ENCODE measurements at regions not wholly inside any gene's neighbourhood (a gene's known extent, or its start where the extent isn't known, plus 50 kb on each side); places are given as distances from the start of the nearest gene placed in this dataset.
A peak's percentile ranks its signal among the peaks of the same experiment; 100 is the strongest.

DNA sequence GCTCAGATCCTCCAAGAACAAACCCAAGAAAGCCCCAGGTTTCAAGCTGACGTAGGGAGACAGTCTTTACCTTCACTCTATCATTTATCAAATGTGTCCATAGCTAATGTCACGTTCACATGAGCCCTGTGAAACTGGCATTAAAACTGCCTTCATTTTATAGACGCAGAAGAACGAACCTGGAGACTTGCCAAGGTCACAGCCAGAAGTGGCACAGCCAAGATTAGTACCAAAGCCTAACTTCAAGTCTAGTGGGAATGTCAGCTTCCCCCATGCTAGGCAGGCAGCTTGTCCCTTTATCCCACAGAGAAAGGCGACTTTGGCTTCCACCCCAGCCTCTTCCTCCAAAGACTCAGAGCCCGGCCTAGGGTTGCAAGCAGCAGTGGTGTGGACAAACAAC is 517.2 kb downstream of the SHQ1 start:
- intact Hi-C loops (cut with micrococcal nuclease), result no loop called here
- Histone ChIP-seq H3K36me3 (no peaks in the 10 kb centered on the region), H3K4me1 (peaks cover 42% of the 10 kb centered on the region), H3K27ac (replicated peaks) (no peak overlapping the region), H3K9me3 (replicated peaks) (no peaks in the 10 kb centered on the region), H3K4me3 (no peak overlapping the region), H3K27me3 (ENCODE audit: low read depth) (no peaks in the 10 kb centered on the region)
- TF ChIP-seq, protein P1, sequence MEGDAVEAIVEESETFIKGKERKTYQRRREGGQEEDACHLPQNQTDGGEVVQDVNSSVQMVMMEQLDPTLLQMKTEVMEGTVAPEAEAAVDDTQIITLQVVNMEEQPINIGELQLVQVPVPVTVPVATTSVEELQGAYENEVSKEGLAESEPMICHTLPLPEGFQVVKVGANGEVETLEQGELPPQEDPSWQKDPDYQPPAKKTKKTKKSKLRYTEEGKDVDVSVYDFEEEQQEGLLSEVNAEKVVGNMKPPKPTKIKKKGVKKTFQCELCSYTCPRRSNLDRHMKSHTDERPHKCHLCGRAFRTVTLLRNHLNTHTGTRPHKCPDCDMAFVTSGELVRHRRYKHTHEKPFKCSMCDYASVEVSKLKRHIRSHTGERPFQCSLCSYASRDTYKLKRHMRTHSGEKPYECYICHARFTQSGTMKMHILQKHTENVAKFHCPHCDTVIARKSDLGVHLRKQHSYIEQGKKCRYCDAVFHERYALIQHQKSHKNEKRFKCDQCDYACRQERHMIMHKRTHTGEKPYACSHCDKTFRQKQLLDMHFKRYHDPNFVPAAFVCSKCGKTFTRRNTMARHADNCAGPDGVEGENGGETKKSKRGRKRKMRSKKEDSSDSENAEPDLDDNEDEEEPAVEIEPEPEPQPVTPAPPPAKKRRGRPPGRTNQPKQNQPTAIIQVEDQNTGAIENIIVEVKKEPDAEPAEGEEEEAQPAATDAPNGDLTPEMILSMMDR (IDR thresholded peaks at IDR 0.05; ENCODE audit: borderline replicate concordance), result no peak
- no peak for DNase-seq

DNA sequence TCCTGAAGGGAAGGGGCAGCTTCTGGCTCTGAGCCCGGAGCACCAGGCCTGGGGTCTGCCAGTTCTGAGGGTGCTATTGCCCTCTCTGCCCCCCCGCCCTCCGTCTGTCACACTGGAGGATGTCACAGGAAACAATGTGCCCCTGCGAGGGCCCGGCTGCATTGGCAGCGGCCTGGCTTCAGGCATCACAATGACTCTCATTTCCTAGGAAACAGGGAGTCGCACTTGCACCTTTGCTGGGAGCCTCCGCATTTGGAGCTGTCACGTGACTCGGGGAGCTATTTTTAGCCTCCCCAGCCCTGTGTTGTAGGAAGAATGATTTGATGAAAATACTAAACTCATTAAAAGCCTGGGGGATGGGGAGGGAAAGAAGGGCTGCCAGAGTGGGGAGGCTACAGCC is 518.9 kb downstream of the SHQ1 start:
- Histone ChIP-seq H3K4me1 (peaks cover 31% of the 10 kb centered on the region), H3K27me3 (ENCODE audit: low read depth) (no peaks in the 10 kb centered on the region), H3K9me3 (replicated peaks) (no peaks in the 10 kb centered on the region), H3K27ac (replicated peaks) (no peak overlapping the region), H3K4me3 (no peak overlapping the region), H3K36me3 (no peaks in the 10 kb centered on the region)
- intact Hi-C loops (cut with micrococcal nuclease), result no loop called here
- TF ChIP-seq, protein P1 (IDR thresholded peaks at IDR 0.05; ENCODE audit: borderline replicate concordance), result no peak
- DNase-seq, result peak; percentile 46

DNA sequence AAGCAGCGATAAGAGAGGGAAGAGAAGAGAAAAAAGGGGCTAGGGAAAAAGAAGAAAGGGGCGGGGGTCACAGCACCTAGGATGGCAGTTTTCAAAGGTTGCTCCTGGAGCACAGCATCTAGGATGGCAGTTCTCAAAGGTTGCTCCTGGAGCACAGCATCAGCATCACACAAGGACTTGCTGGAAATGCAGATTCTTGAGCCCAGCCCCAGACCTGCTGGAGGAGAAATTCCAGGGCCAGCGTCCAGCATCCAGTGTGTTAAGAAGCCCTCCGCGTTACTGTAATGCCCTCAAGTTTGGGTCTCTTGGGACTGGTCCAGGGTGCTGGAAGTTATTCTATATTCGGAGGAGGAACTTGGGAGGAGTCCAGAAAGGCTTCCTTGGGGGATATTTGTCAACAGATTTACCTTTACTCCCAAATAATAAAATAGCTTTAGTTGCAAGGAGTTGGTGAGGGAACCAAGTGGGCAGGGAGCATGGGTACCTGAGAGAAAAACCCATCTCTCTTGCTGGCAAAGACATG is 519.4 kb downstream of the SHQ1 start:
- Histone ChIP-seq H3K4me1 (peaks cover 31% of the 10 kb centered on the region), H3K27me3 (ENCODE audit: low read depth) (no peaks in the 10 kb centered on the region), H3K4me3 (no peak overlapping the region), H3K36me3 (no peaks in the 10 kb centered on the region), H3K9me3 (replicated peaks) (no peaks in the 10 kb centered on the region), H3K27ac (replicated peaks) (no peak overlapping the region)
- intact Hi-C loops (cut with micrococcal nuclease), result no loop called here
- no peak for DNase-seq
- TF ChIP-seq, protein P1 (IDR thresholded peaks at IDR 0.05; ENCODE audit: borderline replicate concordance), result no peak

DNA sequence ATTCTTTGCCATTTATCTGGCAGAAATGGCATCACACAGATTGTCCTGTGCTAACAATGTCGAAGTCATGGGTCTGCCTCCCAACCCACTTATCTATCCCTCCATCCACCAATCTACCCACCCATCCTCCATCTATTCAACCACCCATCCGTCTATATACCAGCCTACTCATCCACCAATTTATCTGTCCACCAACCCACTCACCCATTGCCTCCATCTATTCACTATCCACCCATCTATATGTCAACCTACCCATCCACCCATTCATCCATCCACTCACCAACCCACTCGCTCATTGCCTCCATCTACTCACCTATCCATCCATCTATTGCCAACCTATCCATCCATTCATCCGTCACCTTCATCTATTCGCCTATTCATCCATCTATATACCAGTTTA is 521.2 kb downstream of the SHQ1 start:
- Histone ChIP-seq H3K4me3 (no peak overlapping the region), H3K9me3 (replicated peaks) (no peaks in the 10 kb centered on the region), H3K27ac (replicated peaks) (no peak overlapping the region), H3K36me3 (no peaks in the 10 kb centered on the region), H3K27me3 (ENCODE audit: low read depth) (no peaks in the 10 kb centered on the region), H3K4me1 (peaks cover 27% of the 10 kb centered on the region)
- TF ChIP-seq, protein P1 (IDR thresholded peaks at IDR 0.05; ENCODE audit: borderline replicate concordance), result no peak
- intact Hi-C loops (cut with micrococcal nuclease), result no loop called here
- DNase-seq, result no peak

DNA sequence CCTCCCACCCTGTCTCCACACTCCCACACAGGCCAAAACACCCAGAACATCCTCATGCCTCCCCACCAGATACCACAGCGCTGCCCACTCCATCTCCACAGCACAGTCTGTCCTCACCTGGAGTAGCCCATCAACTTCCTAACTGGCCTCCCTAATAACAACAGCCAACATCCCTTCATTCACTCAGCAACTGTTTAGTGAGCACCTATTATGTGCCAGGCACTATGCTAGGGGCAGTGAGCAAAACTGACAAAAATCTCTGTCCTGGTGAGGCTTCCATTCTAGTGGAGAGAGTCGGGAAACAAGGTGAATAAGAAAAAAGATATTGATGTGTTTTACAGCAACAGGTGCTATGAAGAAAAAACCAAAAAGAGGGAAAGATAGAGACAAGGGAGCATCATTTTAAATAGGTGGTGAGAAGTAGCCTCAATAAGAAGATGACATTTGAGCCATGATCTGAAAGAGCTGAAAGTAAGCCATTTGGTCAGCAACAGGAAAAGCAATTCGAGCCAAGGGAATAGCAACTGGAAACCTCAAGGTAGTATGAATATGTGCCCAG is 523.9 kb downstream of the SHQ1 start:
- TF ChIP-seq, protein P1 (IDR thresholded peaks at IDR 0.05; ENCODE audit: borderline replicate concordance), result no peak
- intact Hi-C loops (cut with micrococcal nuclease), result no loop called here
- H3K4me3 ChIP-seq, result no peak overlapping the region
- no peaks in the 10 kb centered on the region for H3K9me3 ChIP-seq (replicated peaks)
- H3K4me1 ChIP-seq, result peaks cover 25% of the 10 kb centered on the region
- H3K36me3 ChIP-seq, result no peaks in the 10 kb centered on the region
- DNase-seq, result no peak
- peak overlapping the region; percentile 27 for H3K27ac ChIP-seq (replicated peaks)
- no peaks in the 10 kb centered on the region for H3K27me3 ChIP-seq (ENCODE audit: low read depth)
